ENCODE measurements at regions not wholly inside any gene's neighbourhood (a gene's known extent, or its start where the extent isn't known, plus 50 kb on each side); places are given as distances from the start of the nearest gene placed in this dataset.
A peak's percentile ranks its signal among the peaks of the same experiment; 100 is the strongest.

DNA sequence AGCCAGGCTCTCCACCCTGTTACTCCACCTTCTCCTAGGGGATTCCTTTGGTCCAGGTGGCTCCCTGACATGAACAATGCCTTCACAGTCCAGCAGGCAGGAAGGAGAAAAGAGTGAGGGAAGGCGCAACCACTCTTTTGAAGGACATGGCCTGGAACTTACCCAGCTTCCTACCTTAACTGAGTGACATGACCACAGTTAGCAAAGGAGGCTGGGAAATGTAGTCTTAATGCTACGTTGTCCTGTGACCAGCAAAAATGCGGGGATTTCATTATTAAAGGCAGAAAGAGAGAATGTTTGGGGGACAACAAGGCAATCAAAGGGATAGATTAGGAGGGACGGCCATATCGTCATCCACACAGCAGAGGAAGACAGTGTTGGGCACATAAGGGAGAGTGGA lies 100.3 kb upstream of the ERCC6L2 start:
- intact Hi-C loops (cut with DNase I): no loop called here
- Histone ChIP-seq H3K27ac (no peak overlapping the region), H3K9me3 (no peaks in the 10 kb centered on the region), H3K4me1 (peaks cover 0 to 8% of the 10 kb centered on the region in 2 donors), H3K27me3 (no peaks in the 10 kb centered on the region), H3K4me3 (replicated peaks in 1 of 3) (no peak overlapping the region), H3K36me3 (no peaks in the 10 kb centered on the region)
- TF ChIP-seq, protein P1, sequence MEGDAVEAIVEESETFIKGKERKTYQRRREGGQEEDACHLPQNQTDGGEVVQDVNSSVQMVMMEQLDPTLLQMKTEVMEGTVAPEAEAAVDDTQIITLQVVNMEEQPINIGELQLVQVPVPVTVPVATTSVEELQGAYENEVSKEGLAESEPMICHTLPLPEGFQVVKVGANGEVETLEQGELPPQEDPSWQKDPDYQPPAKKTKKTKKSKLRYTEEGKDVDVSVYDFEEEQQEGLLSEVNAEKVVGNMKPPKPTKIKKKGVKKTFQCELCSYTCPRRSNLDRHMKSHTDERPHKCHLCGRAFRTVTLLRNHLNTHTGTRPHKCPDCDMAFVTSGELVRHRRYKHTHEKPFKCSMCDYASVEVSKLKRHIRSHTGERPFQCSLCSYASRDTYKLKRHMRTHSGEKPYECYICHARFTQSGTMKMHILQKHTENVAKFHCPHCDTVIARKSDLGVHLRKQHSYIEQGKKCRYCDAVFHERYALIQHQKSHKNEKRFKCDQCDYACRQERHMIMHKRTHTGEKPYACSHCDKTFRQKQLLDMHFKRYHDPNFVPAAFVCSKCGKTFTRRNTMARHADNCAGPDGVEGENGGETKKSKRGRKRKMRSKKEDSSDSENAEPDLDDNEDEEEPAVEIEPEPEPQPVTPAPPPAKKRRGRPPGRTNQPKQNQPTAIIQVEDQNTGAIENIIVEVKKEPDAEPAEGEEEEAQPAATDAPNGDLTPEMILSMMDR (IDR thresholded peaks at IDR 0.05): no peak
- TF ChIP-seq POLR2A (IDR thresholded peaks at IDR 0.05): no peak
- WGBS, 2 donors: 84 to 85% methylated on average over 5 of the region's 5 CpGs
- peak in 1 of 2 donors; percentile 20 for DNase-seq

DNA sequence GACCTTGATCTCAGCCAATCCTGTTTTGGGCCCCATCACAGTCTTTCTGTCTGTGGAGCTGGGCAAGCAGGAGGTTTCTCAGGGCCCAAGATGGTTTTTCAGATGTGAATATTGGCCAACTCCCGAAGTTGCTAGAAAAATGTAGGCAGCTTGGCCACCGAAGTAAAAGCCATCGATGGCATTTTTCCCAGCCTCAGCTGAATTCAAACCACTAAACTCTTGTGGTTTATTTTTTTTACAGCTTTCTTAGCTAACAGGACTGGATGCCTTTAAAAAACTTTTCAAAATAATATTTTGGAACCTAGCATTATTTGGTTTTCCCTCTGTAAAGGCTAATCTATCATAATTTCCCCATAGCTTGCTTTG lies 102.5 kb upstream of the ERCC6L2 start:
- Histone ChIP-seq H3K27me3 (no peaks in the 10 kb centered on the region), H3K36me3 (no peaks in the 10 kb centered on the region), H3K9me3 (no peaks in the 10 kb centered on the region), H3K4me1 (peaks cover 0 to 8% of the 10 kb centered on the region in 2 donors), H3K27ac (no peak overlapping the region), H3K4me3 (replicated peaks in 1 of 3) (no peak overlapping the region)
- no peak for TF ChIP-seq POLR2A (IDR thresholded peaks at IDR 0.05)
- TF ChIP-seq, protein P1 (IDR thresholded peaks at IDR 0.05): no peak
- no peak for DNase-seq
- intact Hi-C loops (cut with DNase I): no loop called here
- 69 to 80% methylated on average over 3 of the region's 3 CpGs for WGBS, 2 donors

- no peak for TF ChIP-seq POLR2A (IDR thresholded peaks at IDR 0.05)
- TF ChIP-seq, protein P1 (IDR thresholded peaks at IDR 0.05): no peak
- intact Hi-C loops (cut with DNase I): no loop called here
- DNase-seq: no peak
- Histone ChIP-seq H3K4me3 (replicated peaks in 1 of 3) (no peak overlapping the region), H3K4me1 (peaks cover 0 to 8% of the 10 kb centered on the region in 2 donors), H3K36me3 (no peaks in the 10 kb centered on the region), H3K27ac (no peak overlapping the region), H3K27me3 (no peaks in the 10 kb centered on the region), H3K9me3 (no peaks in the 10 kb centered on the region)
- 68 to 82% methylated on average over 21 to 26 of the region's 29 CpGs for WGBS, 2 donors
Observed at GRCh38 chr9:95772320-95773052, 103.0 kb upstream of the ERCC6L2 start.

DNA sequence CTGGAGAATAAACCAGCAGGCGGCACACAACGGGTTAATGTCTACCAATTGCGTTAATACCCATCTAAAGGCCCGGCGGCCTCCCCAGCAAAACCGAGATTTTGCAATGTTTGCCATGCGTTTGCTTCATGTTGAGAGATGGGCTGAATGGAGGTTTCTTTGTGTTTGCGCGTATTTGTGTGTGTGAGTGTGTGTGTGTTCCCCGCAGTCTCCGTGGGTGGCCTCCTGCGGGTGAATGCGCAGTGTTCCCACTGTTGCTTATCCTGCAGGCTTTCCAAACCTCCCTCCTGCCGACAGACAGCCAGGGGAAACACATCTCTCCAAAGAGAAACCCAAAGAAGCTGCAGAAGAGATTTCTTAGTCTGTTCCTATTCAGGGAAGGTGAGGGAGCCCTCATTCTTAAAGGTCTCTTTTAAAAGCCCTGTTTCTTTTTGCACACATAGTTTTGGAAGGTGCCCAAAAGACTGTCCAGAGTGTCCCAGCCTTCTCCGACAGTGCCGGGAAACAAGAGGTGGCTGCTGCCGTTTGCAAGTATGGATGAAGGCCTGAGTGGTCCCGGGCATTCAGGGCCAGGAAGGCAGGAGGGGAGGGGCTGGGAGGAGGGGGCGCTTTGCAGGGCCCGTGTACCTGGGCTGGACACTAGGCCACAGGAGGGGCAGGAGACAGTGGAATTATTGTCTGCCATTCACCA lies 103.8 kb upstream of the ERCC6L2 start:
- H3K27me3 ChIP-seq: no peaks in the 10 kb centered on the region
- H3K4me1 ChIP-seq: peaks cover 0 to 8% of the 10 kb centered on the region in 2 donors
- DNase-seq: peak in 1 of 2 donors; percentile 24

More for the DNA sequence above, 103.8 kb upstream of the ERCC6L2 start:
- H3K9me3 ChIP-seq: no peaks in the 10 kb centered on the region
- no peak for TF ChIP-seq POLR2A (IDR thresholded peaks at IDR 0.05)
- TF ChIP-seq, protein P1 (IDR thresholded peaks at IDR 0.05): no peak
- intact Hi-C loops (cut with DNase I): no loop called here
- H3K36me3 ChIP-seq: no peaks in the 10 kb centered on the region
- H3K27ac ChIP-seq: no peak overlapping the region
- WGBS, 2 donors: 16 to 19% methylated on average over 20 of the region's 20 CpGs
- H3K4me3 ChIP-seq (replicated peaks in 1 of 3): no peak overlapping the region
